ENCODE measurements at regions not wholly inside any gene's neighbourhood (a gene's known extent, or its start where the extent isn't known, plus 50 kb on each side); places are given as distances from the start of the nearest gene placed in this dataset.
"Not testable (repeated sequence)": the region's sequence is repeated elsewhere in the genome, so short reads cannot be mapped to it uniquely, and the experiment has no call there.

DNA sequence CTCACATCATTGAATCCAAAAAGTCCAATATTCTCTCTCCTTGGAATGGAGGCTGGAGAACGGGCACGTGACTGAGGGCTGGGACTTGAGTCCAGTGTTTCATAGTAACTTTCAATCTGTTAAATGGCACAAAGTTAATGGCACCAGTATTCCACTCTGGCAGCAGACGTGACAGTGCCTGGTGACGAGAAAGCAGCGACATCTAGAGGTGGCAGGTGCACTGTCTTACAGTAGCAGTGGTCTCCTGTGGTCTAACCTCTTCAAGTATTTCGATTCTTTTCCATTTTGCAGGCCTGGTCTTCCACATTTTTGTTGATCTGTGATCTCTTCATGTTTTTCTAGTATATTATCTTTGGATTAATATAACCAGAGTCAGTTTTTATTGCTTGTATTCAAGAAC, 107.1 kb downstream of the OXSM start:
- no peak for DNase-seq

DNA sequence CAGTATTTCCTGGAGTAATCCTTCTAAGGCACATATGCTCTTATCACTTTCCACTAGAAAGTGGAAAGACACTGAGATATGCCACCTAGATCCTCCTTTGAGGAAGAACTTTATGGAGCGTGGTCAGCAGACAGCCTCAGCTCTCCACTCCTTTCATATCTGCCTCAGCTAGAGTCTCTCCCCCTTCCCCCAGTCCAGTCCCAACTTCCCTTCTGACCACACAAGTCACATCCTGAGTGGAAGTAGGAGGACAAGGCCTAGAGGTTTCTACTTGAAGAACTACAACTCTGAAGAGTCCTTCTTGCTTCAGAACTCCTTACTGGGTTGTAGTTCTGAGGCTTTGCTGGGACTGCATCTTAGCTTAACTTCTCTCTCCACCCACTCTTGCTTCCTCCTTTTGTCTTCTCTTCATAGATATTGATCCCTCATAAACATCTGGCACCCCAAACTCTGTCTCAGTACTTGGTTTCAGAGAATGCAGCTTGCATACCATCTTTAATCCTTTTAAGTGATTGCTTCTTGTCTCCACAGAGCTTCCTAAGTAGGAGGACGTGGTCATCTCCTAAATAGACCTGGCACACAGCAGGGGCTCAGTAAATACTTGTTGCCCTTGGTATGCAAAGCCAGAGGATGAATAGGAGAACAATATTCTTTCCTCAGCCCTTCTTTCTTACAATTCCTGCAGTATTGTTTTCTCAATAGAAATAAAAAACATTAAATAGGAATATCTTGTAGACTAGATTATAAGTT, 109.6 kb downstream of the OXSM start:
- DNase-seq = no peak

- DNase-seq = no peak
Observed at GRCh38 chr3:25900161-25900560, 110.3 kb downstream of the OXSM start.

DNA sequence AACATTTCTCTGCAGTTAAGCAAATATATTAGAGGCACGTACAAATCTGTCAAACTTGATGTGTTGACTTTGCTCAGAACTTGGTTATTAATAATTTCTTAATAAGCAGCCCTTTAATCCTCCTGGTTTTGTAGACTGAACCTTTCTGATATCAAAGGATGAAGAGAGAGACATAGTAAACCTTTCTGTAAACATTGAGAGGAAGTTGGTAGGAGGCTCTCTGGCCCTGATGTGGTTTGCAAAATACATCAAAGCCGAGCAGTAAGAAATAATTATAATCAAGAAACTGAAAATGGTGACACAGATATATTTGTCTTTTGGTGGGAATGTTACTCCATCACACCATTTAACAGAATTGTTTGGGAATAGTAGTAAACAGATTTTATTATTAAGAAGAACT, 111.9 kb downstream of the OXSM start:
- DNase-seq = no peak

DNA sequence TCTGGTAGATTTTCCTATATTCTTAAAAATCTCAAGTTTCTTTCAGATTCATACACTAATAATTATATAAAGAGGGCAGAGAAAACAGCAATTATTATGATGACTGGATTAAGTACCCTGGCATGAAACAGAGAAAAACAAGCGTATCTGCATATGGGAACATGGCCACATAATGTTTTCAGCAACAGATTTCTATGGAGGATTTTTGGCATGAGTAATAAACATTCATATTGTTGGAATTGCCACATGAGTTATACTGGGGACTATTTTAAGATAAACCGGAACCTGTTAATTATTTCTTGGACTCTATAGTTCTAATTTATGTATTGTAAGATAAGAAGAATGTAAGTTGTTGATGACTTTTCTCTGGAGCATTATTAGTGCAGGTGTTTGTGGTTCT, 112.7 kb downstream of the OXSM start:
- DNase-seq = no peak

DNA sequence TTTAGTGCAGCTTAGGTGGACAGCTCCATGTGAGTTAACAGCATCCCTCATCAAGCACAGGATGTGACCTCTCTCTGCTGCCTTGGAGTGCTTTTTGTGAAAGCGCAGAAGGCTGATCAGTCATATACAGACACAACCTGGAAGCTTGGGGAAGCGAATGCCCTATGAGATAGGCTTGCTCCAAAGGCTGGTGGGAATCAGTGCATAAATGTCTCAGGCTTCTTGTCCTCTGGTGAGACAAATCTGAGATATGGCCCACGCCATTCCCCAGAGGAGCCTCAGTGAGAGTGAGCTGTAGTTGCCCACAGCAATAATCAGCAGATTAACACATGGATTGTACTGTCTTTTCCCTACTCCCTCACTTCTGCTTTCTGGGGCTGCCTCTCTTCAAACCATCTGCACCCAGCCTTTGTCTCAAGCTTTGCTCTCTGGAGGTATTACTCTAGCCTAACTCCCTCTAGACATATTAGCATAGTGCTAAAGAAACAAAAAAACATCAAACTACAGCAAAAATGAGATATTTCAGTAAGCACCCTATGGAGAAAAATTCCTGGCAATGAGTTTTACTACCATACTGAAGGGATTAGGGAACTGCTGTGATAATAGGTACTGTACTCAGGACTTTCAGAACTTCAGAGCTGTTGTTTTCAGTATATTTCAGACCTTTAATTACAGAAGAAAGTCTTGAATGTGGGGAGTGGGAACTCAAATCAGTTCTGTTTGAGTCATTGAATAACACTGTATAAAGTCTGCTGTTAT, 113.7 kb downstream of the OXSM start:
- no peak for DNase-seq

GRCh38 chr3:25904206-25904605, 114.3 kb downstream of the OXSM start:
- no peak for DNase-seq

DNA sequence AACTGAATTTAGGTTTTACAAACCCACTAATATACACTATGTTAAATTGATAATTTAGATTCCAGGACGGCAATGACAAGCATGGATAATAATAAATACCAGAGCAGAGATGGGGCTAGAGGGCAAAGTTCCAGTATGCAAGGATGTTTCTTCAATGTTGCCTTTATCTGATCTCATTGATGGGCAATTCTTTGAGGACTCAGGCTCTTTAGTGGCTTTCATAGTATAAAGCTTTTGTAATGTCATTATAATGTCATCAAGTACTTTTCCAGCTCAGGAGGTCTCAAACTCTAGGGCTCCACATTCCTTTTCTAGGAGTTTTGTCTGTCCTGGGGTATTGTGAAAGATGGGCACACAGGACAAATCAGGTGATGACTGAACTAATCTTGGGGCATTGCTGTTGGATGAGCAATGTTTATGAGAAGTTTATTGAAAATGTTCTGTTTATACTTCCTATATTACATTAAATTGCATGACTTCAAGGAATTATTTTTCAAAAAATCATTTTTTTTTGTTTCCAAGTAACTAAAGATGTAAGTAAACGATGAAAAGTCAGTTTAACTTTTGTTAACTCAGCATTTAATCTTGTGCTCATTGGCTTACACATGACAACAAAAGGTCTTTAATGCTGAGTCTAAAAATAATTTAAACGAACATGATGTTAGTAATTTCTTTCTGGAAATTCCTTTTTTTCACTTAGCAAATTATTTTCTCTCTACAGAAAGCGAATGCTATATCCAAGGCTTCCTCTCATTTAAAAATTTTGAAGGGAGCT, 116.4 kb downstream of the OXSM start:
- no peak for DNase-seq

GRCh38 chr3:25907081-25907480, 117.2 kb downstream of the OXSM start:
- no peak for DNase-seq

GRCh38 chr3:25910105-25910504, 120.2 kb downstream of the OXSM start:
- no peak for DNase-seq

DNA sequence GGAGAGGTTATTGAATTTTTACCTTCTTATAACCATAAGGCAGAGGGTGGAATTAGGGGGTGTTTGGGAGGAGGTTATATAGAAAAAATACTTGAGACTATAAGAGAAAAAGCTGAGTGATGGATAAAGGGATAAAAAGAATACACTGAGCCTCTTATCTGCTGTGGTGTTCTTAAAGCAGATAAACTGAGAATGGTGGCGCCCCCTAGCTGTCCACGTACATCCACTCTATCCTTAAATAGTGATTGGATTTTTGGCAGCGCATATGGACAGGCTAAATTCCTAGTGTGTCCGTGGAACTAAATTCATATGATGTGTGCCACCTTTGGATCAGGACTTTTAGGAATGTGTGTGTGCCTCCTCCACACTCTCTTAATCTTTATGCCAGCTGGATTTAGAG, 121.1 kb downstream of the OXSM start:
- peak; percentile 47 to 64 for DNase-seq

DNA sequence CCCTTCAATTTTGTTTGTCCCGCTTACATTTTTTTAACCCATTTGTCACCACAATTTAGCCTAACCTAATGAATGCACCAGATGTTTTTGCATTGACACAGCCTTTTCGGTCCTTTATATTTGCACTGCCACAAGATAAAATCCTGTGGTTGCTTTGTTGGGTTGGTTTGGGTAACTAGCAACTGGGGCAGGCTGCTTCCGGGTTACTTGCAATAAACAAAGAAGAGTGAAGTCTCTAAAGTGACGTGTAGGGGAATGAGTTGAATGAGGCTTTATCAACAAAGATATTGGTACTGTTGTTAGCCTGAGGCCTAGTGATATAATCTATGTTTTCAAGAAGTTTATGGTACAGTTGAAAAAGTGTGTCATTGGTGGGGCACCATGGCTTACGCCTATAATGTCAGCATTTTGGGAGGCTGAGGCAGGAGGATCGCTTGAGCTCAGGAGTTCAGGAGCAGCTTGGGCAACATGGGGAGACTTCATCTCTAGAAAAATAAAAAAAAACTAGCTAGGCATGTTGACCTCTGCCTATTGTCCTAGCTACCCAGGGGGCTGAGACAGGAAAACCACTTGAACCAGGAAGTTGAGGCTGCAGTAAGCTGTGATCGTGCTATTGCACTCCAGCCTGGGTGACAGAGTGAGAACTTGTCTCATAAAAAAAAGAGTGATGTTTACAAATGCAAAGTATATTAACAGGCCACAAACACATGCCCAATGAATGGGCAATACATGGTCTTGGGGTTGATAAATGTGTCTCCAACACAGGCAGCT, 121.8 kb downstream of the OXSM start:
- DNase-seq = no peak

DNA sequence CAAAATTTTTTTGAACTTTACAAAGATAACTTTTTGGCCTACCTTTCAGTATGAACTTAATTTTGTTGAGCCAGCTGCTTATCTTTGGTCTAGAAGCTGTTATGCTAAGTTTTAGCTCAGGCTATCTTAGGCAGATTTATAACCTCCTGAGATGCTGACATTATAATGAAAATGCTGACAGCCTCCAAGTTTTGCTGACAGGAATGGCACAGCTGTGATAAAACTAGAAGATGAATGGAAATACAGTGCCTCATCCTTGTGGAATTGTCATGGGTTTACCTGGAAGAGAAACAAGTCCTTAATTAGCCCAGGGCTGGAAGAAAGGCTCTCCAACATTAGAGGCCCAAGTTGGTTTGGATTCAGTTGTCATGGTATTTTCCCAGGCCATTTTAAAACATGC, 123.3 kb downstream of the OXSM start:
- no peak for DNase-seq

GRCh38 chr3:25915673-25916072, 125.8 kb downstream of the OXSM start:
- DNase-seq = no peak

- no peak for DNase-seq
Observed at GRCh38 chr3:25916321-25916720, 126.4 kb downstream of the OXSM start.

DNA sequence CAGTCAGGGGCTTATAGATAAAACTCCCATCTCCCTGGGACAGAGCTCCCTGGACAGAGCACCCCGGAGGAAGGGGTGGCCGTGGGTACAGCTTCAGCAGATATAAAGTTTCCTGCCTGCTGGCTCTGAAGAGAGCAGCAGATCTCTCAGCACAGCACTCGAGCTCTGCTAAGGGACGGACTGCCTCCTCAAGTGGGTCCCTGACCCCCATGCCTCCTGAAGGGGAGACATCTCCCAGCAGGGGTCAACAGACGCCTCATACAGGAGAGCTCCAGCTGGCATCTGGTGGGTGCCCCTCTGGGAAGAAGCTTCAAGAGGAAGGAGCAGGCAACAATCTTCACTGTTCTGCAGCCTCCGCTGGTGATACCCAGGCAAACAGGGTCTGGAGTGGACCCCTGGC, 142.1 kb downstream of the OXSM start:
- not testable (repeated sequence) for DNase-seq

- no peak for DNase-seq
Observed at GRCh38 chr3:25938566-25939325, 148.9 kb downstream of the OXSM start.

- no peak for DNase-seq
Observed at GRCh38 chr3:25940935-25941334, 151.0 kb downstream of the OXSM start.

DNA sequence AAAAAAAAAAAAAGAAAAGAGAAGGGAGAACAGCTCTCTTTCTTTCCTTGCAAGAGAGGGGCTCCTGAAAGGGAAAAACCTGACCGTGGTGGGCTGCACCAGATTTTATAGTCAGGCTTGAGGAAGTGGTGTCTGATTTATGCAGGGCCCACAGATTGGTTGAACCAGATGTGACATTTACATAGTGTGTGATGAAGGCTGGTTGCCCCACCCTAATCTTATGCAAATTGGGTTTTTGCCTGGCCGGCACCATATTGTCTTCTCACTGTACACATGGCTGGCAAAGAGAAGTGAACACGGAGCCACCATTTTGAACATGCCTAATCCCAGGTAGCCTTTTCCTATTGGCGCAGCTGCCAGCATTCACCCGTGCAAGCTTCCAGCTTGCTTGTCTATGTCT, 154.4 kb downstream of the OXSM start:
- DNase-seq = no peak

- DNase-seq = no peak
Observed at GRCh38 chr3:25945366-25945765, 155.5 kb downstream of the OXSM start.

DNA sequence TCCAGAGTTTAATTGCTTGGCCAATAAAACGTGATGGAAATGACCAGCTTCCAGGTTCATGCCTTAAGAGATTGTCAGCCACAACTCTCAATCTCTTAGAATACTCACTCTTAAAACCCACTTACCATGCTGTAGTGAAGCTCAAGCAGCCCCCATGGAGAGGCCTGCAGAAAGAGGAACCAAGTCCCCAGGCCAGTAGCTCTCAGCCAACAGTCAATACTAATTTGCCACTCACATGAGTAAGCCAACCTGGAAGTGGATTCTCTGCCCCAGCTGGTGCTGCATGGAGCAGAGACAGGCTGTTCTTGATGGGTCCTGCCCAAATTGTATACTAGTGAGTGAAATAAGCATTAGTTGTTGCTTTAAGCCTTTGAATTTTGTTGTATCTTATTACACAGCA, 155.9 kb downstream of the OXSM start:
- DNase-seq = no peak

- DNase-seq = no peak
Observed at GRCh38 chr3:25952133-25952532, 162.2 kb downstream of the OXSM start.
